C4-2B (cell line): ENCODE measurements at regions not wholly inside any gene's neighbourhood (a gene's known extent, or its start where the extent isn't known, plus 50 kb on each side); places are given as distances from the start of the nearest gene placed in this dataset.
"Not testable (repeated sequence)": the region's sequence is repeated elsewhere in the genome, so short reads cannot be mapped to it uniquely, and the experiment has no call there.

Source experiments
- CTCF ChIP-seq: fragments of 450-650 bp; conservative IDR thresholded peaks from 2 replicates; pipeline ENCODE4 v1.5.1; 2017; ENCODE audit warnings: mild to moderate bottlenecking
- ZFX ChIP-seq: fragments of 450-650 bp; IDR thresholded peaks from 2 replicates; pipeline ENCODE4 v1.6.1; 2017

- not testable (repeated sequence) for TF ChIP-seq CTCF, ZFX
Observed at GRCh38 chr1:189810639-189811038, 667.0 kb downstream of the BRINP3 start.
